ENCODE measurements at regions not wholly inside any gene's neighbourhood (a gene's known extent, or its start where the extent isn't known, plus 50 kb on each side); places are given as distances from the start of the nearest gene placed in this dataset.

- ATAC-seq: no peak
- no peak for TF ChIP-seq SNAI2 (CRISPR knock-in tag; IDR thresholded peaks at IDR 0.05)
- no peak for TF ChIP-seq CSRNP3 (CRISPR knock-in tag; IDR thresholded peaks at IDR 0.05)
- TF ChIP-seq ZFP30 (CRISPR knock-in tag; IDR thresholded peaks at IDR 0.05): no peak
- TF ChIP-seq TOX (CRISPR knock-in tag; IDR thresholded peaks at IDR 0.05; ENCODE audit: borderline replicate concordance): no peak
- no peak for TF ChIP-seq ZC3H10 (CRISPR knock-in tag; IDR thresholded peaks at IDR 0.05)
- TF ChIP-seq TSHZ2 (CRISPR knock-in tag; IDR thresholded peaks at IDR 0.05): no peak
- TF ChIP-seq CSDC2 (CRISPR knock-in tag; IDR thresholded peaks at IDR 0.05): no peak
- TF ChIP-seq TCF4 (CRISPR knock-in tag; IDR thresholded peaks at IDR 0.05; ENCODE audit: borderline replicate concordance): no peak
- TF ChIP-seq PPARA (CRISPR knock-in tag; IDR thresholded peaks at IDR 0.05; ENCODE audit: borderline replicate concordance): no peak
- TF ChIP-seq ZNF70 (CRISPR knock-in tag; IDR thresholded peaks at IDR 0.05): no peak
These were observed 92.8 kb upstream of the RAPGEF2 start for GRCh38 chr4:159010100-159010499.

- no peak for ATAC-seq
- no peak for TF ChIP-seq OSR1 (CRISPR knock-in tag; IDR thresholded peaks at IDR 0.05)
- TF ChIP-seq ZNF70 (CRISPR knock-in tag; IDR thresholded peaks at IDR 0.05): no peak
- TF ChIP-seq ZNF8 (CRISPR knock-in tag; IDR thresholded peaks at IDR 0.05): no peak
- TF ChIP-seq RARB (CRISPR knock-in tag; IDR thresholded peaks at IDR 0.05): no peak
- no peak for TF ChIP-seq ESRRG (CRISPR knock-in tag; IDR thresholded peaks at IDR 0.05)
- no peak for TF ChIP-seq PATZ1 (CRISPR knock-in tag; IDR thresholded peaks at IDR 0.05; ENCODE audit: borderline replicate concordance)
- TF ChIP-seq ZC3H10 (CRISPR knock-in tag; IDR thresholded peaks at IDR 0.05): no peak
- no peak for TF ChIP-seq GLIS3 (CRISPR knock-in tag; IDR thresholded peaks at IDR 0.05)
- no peak for TF ChIP-seq TSHZ2 (CRISPR knock-in tag; IDR thresholded peaks at IDR 0.05)
- TF ChIP-seq TCF4 (CRISPR knock-in tag; IDR thresholded peaks at IDR 0.05; ENCODE audit: borderline replicate concordance): no peak
- no peak for TF ChIP-seq CSRNP3 (CRISPR knock-in tag; IDR thresholded peaks at IDR 0.05)
- TF ChIP-seq POU6F1 (CRISPR knock-in tag; IDR thresholded peaks at IDR 0.05; ENCODE audit: borderline replicate concordance, low read depth): no peak
- no peak for TF ChIP-seq SNAI2 (CRISPR knock-in tag; IDR thresholded peaks at IDR 0.05)
These were observed 92.2 kb upstream of the RAPGEF2 start for GRCh38 chr4:159010563-159011260.

Measured in SK-N-SH treated with all-trans-retinoic acid at 6 μM for 48 hours (cell line).